SKM-1 treated with dmso at 0.1 percent for 144 hours (cell line): ENCODE measurements at regions not wholly inside any gene's neighbourhood (a gene's known extent, or its start where the extent isn't known, plus 50 kb on each side); places are given as distances from the start of the nearest gene placed in this dataset.
"Not testable (repeated sequence)": the region's sequence is repeated elsewhere in the genome, so short reads cannot be mapped to it uniquely, and the experiment has no call there.

Experiments used
- DNase-seq: peaks from one replicate; lab custom pipeline; 2025; ENCODE audit not compliant: unreplicated experiment; lab: John Stamatoyannopoulos, UW

DNA sequence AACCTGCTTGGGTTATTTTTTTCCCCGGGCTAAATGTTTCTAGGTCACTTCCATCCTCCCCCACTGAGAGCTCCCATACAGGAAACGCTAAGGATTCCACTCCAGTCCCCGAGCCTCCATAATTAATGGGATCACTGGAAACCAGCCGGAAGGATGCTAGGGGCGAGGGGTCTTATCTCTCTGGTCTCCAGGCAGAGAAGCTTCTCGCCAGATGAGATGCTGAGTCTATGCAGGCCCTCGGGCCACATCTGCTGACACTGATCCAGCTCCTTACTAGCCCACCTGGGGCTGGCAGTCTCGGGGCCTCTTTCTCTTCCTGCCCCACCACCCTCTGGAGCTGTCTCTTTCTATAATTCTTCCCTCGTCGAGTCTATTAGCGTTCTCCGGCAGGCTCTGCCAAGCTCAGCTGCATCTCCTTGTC, 125.9 kb upstream of the SYT13 start:
- DNase-seq, result no peak

DNA sequence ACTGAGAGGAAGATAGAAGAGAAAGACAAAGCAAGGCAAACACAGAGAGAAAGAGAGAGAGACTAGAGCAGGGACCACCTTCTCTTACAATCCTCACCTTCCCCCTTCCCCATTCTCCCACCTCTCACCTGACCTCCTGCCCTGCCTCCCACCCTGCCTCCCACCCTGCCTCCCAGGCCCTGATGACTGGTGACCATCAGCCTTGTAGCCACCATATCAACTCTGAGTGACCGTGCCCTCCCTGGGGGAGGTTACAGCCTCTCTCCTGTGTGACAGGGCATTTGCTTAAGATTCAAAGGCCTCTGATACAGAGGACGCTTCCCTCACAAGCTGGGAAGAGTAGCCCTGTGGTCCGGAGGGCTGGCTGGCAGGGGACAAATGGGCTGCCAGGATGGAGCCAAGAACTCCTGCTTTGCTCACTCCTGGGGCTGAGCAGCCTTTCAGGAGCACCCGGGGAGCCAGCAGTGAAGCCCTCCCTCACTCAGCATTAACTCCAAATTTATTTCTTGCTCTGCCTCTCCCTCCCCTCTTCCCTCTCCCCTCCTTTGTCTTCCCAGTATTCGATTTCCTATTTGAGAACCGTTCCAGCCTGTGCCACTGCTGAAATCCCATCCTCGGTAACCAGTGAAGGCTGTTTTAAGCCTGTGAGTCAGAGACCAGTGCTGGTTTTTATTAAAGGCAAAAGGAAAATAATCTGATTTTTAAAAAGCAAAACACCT, 125.2 kb upstream of the SYT13 start:
- no peak for DNase-seq

DNA sequence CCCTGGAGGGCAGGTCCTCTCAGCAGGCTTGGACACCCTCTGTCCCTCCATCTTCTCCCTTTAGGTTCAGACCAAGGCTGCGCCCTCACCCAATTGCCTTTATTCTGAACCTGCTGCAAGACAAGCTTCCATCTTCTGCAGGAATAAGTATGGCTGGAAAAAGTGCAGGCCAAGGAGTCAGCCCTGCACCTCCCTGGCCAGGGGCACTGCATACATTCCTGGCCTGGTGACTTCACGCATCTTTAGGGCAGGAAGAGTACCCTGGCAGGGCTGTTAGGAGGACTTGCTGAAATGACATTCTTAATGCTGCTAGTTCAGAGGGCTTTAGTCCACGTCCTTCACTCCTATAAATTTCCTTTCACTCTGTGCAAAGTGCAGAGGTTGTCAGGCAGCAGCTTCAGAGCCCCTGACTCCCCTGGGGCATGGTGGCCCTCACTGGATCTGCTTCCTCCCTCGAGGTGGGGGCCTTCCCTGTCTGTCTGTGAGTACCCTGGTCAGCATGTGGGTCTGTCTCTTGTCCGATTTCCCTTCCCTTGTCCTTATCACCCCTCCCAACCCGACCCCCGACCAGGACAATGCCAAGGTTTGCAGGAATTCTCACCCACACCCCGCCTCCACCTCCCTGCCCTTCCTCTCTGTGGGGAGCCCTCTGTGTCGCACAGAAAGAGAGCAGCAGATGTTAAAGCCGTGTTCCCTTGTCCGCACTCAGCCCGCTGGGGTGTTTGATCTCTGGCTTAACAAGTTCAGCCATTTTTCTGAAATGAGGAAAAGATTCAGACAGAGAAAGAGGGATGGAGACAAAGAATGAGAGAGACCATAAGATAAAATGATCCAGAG, 124.5 kb upstream of the SYT13 start:
- DNase-seq, result no peak

DNA sequence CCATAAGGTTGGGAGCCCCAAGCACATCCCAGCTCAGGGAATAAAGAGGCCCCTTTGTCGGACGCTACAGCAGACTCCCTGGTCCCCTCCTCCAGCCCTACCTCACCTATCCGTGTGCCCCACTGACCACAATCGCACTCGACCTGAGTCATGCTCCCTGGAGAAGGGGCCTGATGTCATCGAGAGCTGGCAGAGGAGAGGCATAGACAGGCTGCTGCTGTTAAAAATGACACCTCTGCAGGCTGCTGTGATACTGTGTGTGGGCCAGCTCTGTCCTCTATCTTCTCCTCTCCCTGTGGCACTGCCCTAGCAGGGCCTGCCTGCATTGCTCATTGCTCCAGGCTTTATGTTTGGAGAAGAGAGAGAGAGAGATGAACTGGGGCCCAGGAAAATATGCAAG, 123.4 kb upstream of the SYT13 start:
- no peak for DNase-seq

DNA sequence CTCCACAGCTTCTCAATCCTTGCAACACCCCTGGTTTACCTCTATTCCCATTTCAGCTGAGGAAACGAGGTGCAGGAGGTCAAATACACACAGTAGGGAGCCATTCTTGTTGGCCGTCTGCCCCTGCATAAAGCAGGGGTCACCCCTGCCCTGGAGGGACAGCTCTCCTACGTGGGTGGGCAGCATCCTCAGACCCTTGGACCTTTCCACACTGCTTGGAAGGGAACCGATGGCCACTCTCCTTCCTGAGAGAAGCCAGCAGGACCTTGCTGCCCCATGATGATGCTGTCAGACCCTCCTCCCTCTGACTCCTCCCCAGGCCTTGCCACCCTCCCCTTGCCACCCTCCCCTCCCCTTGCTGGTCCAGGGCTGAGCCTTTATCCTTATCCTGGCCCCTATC, 121.1 kb upstream of the SYT13 start:
- DNase-seq, result no peak

DNA sequence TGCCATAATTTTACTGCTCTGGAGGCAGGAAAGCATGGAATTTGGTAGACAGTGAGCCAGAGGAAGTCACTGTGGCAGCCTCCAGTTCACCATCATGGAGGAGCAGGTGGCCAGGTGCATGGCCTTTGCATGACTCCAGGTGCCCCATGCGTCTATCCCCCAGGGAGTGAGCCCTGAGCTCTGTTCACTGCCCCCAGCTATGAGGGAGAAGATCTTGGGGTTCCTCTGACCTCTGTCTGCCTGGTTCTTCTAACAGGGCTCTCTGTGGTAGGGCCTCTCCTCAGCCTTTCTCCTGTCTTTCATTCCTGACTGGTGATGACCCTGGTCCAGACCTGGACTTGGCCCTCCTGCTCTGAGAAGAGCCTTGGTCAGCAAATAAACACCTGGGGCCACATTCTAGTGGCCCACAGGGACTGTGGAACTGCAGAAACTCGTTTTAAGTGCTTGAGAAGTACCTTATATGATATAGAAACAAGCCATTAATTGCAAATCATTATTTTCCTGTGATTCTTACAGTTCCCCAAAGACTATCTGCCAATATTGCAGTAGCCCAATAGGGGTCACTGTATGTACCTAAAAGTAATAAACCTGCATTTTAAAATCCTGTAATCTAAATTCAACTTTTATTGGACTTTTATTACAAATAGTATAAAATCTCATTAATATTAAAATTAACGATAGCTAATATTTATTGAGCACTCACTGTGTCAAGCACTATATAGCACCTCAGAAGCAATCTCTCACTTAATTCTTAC, 120.0 kb upstream of the SYT13 start:
- no peak for DNase-seq

DNA sequence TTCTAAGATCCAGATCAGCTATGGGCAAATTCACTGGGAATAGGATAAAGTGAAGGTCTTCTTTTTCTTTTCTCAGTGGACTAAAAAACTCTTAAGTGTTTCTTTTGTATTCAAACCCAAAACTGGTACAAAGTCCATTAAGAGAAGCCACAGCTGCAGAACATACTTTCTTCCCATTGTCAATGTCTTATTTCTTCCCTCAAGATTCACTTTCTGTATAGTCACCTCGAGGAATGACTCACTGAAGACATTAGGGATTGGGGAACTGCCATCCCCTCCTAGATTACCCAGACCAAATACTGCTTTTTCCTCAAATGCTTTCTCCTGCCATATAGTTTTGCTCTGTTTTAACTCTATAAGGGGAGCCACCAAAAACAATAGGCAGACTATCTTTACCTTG, 117.4 kb upstream of the SYT13 start:
- not testable (repeated sequence) for DNase-seq

DNA sequence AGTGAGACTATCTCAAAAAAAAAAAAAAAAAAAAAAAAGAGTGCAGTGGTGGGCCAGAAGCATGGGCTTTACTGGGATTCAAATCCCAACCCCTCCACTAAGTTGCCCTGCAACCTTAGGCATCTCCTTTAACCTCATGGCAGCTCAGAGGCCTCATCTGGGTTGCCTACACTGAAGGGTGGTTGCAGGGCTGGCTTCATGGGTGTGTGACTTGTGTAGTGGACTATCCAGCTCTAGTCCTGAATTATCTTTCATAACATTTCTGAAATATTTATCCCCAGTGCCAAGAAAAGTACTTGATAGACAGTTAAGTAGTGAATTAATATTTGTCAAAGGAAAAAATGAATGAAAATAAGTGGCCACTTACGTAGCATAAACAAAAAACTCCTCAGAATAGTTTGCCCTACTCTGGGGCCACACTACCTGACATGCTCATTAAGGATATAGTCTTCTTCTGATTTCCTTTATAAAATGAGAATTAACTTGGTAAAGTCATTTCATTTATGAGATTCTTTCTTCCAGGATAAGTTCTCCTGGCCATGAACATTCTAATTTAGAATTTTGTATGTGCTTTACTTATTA, 116.0 kb upstream of the SYT13 start:
- DNase-seq, result no peak

DNA sequence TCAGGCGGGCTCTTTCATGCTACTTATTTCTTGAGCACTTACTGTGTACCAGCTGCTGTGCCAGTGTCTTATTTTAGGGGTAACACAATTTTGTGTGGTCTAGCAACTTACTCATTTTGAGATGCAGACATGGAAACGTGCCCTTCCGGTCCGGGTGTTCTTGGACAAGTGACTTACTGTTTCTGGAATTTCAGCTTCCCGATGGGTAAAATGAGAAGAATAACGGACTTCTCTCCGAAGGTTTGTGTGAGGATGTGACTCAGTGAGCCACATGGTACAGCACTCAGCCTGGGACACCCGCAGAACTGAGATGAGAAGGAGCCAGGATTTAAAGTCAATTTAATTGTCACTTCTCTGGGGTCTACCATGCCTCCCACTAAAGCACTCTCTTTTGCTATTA, 114.5 kb upstream of the SYT13 start:
- DNase-seq, result no peak

DNA sequence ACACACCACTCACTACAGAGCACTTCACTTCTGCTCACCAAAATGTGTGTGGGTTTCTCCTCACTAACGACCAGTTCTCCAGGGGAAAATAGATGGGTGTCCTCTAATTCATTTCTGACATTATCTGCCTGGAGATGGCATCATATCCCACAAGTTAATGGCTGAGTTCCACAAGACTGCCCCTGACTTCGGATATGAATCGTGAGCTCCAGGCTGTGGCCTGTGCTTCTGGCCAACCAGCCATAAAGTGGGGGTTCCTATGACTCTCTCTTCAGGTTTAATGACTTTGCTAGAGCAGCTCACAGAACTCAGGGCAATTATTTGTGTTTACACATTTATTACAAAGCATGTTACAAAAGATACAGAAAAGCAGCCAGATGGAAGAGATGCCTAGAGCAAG, 113.0 kb upstream of the SYT13 start:
- no peak for DNase-seq

DNA sequence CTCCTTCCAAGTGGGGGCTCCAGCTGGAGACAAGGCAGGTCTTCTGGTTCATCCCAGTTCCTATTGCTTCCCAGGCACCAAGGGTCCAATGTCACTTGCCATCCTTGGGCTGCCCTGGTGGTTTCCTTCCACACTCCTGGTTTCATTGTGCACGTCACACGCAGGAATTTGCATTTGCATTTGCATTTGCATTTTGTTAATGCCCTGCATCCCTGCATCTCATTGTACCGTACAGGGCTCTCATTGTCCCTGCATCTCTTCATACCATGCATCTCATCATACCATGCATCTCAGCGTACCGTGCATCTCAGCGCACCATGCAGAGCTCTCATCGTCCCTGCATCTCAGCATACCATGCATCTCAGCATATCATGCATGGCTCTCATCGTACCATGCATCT, 112.2 kb upstream of the SYT13 start:
- no peak for DNase-seq

DNA sequence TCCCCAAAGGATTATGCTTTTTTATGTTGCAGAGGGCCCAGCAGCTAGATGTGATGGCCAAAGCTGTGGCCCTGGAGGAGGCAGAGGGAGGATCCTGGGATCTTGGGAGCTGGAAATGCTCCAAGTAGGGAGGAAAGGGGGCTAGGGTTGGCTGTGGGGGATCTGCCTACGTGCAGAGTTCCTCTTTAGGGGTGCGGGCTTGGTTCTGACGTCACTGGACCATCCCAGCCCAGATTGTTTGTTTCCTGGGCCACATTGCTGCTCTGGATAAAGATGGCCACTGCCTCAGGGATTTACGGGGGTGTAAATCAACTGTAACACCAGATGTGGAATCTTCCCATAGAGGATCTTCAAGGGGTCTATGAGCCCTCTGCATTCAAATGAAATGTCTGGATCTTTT, 110.3 kb upstream of the SYT13 start:
- DNase-seq, result no peak

DNA sequence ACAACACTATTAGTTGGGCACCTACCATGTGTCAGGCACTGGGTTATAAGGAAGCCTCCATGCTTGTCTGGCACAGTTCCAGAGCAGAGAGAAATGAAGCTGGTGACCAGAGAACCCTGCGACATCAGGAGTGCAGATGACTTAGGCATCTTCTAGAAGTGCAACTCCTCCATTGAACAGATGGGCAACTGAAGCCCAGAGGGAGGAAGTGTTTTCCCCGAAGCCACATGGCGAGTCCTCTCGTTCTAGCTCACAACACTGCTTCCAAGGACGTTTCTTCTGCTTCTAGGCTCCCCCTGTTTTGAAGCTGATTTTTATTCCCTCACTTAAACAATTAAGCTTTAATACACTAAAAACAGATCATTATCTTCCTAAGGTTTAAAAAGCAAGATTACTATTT, 109.8 kb upstream of the SYT13 start:
- no peak for DNase-seq

DNA sequence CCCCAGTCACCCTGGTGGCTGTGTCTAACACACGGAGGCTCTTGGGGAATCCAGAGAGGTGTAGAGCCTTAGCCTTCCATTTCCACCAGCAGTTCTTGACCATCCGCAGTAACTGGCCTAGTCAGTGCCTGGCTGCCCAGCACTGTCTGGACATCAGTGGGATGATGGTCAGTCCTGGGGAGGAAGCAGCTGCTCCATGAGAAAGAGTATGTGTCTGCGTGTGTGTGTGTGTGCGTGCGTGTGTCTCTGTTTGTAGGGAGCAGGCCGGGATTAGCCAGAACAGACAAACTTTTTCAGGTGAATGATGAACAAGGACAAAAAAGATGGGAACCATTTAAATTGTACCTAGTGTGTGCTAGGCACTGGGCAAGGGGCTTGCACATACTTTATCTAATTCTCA, 109.3 kb upstream of the SYT13 start:
- no peak for DNase-seq

DNA sequence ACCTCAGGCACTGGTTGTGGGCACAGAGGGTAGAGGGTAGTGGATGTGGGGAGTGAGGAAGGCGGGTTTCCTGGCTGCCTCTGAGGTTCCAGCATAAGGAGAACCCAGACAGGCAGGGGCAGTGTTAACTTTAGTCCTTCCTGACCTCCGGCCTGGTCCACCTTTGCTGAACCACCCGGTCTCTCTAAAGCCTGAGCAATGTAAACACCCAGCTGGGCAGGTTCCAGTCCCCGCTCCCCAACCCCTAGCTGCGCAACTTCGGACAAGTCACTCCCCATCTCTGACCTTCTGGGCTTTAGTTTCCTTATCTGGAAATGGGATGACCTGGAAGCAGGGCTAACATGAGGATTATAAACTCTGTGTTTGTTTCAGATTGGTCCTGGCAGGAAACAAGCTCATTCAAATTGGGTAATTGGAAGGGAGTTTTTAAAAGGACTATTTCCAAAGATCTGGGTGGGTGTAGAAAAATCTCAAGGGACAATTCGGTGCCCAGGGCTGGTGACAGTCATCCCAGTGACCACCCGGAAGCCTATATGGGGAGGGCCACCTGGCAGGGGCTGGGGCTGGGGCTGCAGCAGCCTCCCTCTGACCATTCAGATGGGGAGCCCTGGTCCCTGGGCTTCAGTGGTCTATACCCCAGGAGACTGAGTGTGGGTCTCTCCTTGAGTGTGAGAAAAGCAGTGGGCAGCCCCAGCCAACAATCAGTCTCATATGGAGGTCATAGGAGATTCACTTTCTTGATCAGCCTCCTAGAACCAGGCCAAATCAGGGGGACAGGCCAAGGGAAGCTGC, 108.3 kb upstream of the SYT13 start:
- DNase-seq, result no peak

DNA sequence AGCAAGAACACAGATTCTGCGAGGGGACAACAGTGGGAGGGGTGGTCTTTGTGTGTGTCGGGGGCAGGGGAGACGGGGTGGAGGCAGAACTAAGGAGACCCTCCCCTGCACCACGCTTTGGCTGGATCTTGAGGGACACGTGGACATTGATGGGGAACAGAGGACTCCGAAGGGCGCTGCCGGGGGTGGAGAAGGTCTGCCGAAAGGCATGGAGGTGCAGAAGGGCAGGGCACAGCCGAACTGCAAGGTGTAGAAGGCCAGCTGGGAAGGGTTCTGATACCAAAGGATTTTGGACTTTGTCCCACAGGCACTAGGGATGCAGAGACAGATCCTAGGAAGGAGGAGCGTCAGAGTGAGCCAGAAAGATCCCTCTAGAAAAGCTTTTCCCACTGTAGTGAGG, 107.7 kb upstream of the SYT13 start:
- no peak for DNase-seq

DNA sequence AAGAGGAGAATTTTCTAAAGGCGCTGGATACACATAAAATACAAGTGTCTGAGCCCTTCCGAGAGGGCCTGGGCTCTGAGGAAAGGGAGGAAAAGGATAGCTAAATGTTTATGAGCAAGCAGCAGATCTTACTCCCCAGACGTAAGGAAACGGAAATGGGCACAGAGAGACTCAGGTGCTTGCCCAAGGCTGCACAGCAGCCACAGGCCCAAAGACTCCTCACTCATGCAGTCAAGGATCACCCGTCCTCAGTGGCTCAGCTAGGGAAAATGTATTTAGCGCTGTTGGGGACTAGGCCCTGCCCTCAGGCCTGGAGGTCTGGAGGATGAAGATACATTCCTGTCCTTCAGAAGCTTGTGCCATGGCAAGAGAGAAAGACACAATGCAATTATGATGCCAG, 107.2 kb upstream of the SYT13 start:
- DNase-seq, result no peak

DNA sequence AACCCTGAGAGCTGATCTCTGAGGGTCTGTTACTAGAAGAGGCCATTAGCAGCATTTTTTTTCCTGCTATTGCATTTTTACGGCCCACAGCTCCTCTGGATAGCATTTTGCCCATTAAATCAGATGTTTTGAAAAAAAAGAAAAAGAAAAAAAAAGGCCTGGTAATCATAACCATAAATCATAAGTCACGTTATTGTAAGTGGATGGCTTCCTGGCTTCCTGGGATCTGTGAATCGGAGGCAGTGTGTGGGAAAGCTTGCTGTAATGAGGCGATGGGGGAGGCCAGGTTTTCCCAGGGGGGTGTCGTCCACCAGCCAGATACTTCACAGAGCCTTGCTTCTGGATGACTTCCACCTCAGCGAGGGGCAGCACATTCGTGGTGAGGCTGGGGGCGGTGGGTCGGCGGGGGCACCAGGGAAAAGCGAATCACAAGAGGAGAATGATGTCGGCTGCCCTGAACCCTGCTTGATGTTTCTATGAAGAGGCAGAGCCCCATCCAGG, 106.5 kb upstream of the SYT13 start:
- no peak for DNase-seq

DNA sequence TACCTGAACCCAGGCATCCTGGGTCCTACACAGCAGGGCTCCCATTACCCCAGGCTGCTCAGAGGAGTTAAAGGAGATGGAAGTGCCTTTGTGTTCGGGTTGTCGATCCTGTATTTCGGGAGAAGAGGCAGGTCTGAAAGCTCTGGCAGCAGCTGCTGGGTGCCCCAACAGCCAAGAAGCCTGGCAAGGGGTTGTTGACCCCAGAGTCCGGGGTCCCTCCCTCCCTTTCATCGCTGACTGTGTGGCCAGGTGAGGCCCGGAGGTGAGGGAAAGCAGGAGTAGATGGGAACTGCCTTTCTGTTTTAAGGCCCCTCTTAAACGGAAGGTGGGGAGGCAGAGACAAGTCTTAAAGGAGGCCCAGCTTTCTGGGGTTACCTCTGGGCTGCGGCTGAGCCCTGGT, 106.0 kb upstream of the SYT13 start:
- no peak for DNase-seq

DNA sequence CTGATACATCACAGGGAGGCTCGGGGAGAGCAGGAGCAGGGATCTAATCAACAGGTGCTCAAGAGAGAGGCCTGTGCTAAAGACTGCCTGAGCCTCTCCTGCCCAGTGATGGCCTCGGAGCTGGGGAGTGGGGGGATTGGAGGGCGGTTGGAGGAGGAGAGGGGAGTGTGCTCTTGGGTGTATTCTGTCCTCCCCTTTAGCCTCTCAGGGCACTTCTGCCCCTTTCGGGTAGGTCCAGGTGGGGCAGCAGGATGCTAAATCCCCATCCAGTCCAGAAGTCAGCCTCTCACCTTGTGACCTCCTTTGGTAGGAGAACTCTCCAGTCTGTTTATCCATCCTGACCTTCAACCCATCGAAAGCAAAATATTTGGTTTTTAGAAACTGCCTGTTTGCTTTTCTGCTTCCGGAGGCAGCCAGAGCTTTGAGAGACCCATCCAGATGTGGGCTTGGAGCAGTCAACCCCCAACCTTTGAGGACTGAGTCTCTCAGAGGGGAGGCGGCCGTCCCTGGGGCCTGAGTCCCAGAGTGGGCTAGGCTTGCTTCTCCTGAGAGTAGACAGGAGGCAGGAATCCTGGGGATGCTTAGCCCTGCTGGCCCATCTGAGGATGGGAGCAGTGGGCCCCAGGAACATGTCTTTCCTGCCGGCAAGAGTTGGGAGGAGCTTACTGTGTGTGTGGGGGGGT, 105.2 kb upstream of the SYT13 start:
- no peak for DNase-seq
